ENCODE measurements at regions not wholly inside any gene's neighbourhood (a gene's known extent, or its start where the extent isn't known, plus 50 kb on each side); places are given as distances from the start of the nearest gene placed in this dataset.
"Not testable (repeated sequence)": the region's sequence is repeated elsewhere in the genome, so short reads cannot be mapped to it uniquely, and the experiment has no call there.

DNA sequence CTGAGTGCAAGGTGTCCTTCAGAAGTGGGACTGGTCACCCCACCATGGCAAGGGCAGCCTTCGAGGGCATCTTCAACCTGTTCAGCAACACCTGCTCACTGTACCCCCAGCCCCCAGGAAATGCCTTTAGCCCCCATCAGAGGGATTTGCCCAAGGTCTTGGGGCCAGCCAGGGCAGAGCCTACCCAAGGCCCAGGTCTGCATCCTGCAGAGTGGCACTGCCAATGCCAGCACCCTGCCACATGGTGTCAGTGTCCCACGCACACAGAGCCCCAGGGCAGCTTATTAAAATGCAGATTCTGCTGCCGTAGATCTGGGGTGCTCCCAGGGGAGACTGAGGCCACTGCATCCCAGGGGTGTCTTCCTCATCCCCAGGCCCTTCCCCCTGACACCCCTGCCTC lies 106.2 kb upstream of the KCTD7 start:
- H3K9me3 ChIP-seq: no peaks in the 10 kb centered on the region
- no peaks in the 10 kb centered on the region for H3K4me1 ChIP-seq
- TF ChIP-seq, protein P1, sequence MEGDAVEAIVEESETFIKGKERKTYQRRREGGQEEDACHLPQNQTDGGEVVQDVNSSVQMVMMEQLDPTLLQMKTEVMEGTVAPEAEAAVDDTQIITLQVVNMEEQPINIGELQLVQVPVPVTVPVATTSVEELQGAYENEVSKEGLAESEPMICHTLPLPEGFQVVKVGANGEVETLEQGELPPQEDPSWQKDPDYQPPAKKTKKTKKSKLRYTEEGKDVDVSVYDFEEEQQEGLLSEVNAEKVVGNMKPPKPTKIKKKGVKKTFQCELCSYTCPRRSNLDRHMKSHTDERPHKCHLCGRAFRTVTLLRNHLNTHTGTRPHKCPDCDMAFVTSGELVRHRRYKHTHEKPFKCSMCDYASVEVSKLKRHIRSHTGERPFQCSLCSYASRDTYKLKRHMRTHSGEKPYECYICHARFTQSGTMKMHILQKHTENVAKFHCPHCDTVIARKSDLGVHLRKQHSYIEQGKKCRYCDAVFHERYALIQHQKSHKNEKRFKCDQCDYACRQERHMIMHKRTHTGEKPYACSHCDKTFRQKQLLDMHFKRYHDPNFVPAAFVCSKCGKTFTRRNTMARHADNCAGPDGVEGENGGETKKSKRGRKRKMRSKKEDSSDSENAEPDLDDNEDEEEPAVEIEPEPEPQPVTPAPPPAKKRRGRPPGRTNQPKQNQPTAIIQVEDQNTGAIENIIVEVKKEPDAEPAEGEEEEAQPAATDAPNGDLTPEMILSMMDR (IDR thresholded peaks at IDR 0.05): peak in 2 of 6 experiments; percentile 11 to 13
- no peak for TF ChIP-seq POLR2A (IDR thresholded peaks at IDR 0.05)
- DNase-seq: no peak
- H3K27me3 ChIP-seq: no peaks in the 10 kb centered on the region
- H3K27ac ChIP-seq: no peak overlapping the region
- H3K4me3 ChIP-seq: no peak overlapping the region
- no peaks in the 10 kb centered on the region for H3K36me3 ChIP-seq

DNA sequence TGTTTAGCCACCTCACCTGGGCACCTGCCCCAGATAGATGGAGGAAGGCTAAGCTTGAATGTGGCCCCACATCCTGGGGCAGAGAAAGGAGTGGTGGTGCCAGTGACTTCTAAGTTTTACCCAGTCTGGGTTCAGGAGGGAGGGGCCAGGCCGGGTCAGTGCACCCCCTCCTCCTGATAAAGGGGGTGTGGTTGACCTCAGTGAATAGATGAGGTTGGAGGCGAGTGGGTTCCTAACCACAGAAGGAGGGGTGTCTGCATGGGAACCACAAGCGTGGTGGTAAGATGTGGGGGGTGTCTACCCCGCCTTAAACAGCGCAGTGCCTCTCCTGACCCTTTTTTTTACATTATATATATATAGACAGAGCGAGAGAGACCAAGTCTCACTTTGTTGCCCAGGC lies 105.3 kb upstream of the KCTD7 start:
- DNase-seq: no peak
- Histone ChIP-seq H3K36me3 (no peaks in the 10 kb centered on the region), H3K9me3 (no peaks in the 10 kb centered on the region), H3K4me1 (no peaks in the 10 kb centered on the region), H3K27ac (no peak overlapping the region), H3K4me3 (no peak overlapping the region), H3K27me3 (no peaks in the 10 kb centered on the region)
- no peak for TF ChIP-seq POLR2A (IDR thresholded peaks at IDR 0.05)
- TF ChIP-seq, protein P1 (IDR thresholded peaks at IDR 0.05): no peak

DNA sequence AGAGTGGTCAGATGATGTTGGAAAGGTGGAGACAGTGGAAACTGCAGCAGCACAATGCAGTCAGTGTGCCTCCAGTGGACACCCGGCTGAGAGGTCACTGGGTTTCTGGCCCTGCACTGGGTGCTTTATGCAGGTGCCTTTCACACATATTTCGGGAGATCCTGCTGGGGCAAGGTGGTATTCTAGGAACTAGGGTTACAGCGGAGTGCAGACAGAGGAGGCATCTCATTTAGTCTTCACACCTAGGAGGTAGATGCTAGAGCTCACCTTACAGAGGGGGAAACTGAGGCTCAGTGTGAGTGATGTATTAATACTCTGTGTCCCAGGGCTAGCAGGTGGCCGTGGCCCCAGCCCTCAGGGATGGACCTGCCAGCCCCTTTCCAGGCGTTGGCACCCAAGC lies 103.9 kb upstream of the KCTD7 start:
- no peak for DNase-seq
- H3K36me3 ChIP-seq: no peaks in the 10 kb centered on the region
- TF ChIP-seq POLR2A (IDR thresholded peaks at IDR 0.05): no peak
- TF ChIP-seq, protein P1 (IDR thresholded peaks at IDR 0.05): no peak
- no peak overlapping the region for H3K4me3 ChIP-seq
- H3K9me3 ChIP-seq: no peaks in the 10 kb centered on the region
- H3K4me1 ChIP-seq: no peaks in the 10 kb centered on the region
- H3K27ac ChIP-seq: no peak overlapping the region
- H3K27me3 ChIP-seq: no peaks in the 10 kb centered on the region

DNA sequence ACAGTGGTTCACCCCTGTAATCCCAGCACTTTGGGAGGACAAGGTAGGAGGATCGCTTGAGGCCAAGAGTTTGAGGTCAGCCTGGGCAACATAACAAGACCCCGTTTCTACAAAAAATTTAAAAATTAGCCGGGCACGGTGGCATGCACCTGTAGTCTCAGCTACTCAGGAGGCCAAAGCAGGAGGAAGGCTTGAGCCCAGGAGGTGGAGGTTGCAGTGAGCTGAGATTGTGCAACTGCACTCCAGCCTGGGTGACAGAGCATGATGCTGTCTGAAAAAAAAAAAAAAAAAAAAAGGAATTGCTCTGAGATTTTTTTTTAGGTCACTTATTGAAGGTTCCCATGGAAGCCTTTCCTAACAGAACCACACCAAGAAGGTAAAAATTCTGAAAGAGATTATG lies 101.9 kb upstream of the KCTD7 start:
- not testable (repeated sequence) for H3K4me3 ChIP-seq, H3K4me1 ChIP-seq, H3K27me3 ChIP-seq, DNase-seq, H3K9me3 ChIP-seq, H3K27ac ChIP-seq, H3K36me3 ChIP-seq

DNA sequence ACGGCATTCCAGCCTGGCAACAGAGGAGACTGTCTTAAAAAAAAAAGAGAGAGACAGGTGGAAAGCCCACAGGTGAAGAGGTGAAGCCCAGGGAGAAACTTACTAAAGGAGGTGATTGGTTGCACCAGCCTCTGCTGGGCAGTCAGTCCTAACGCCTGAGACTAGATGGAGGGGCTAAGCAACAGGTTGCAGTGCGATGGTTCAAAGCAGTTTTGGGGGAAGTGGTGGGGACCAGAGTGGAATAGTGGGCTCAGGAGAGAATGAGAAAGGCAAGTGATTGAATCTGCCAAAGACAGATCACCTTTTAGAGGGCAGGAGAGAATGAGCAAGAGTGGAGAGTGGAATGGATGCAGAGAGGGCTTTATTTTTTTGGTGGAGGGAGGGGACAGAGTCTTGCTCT lies 100.0 kb upstream of the KCTD7 start:
- Histone ChIP-seq H3K4me3 (no peak overlapping the region), H3K36me3 (no peaks in the 10 kb centered on the region), H3K27ac (no peak overlapping the region), H3K27me3 (no peaks in the 10 kb centered on the region), H3K9me3 (no peaks in the 10 kb centered on the region), H3K4me1 (no peaks in the 10 kb centered on the region)
- no peak for DNase-seq
- TF ChIP-seq, protein P1 (IDR thresholded peaks at IDR 0.05): no peak
- no peak for TF ChIP-seq POLR2A (IDR thresholded peaks at IDR 0.05)

DNA sequence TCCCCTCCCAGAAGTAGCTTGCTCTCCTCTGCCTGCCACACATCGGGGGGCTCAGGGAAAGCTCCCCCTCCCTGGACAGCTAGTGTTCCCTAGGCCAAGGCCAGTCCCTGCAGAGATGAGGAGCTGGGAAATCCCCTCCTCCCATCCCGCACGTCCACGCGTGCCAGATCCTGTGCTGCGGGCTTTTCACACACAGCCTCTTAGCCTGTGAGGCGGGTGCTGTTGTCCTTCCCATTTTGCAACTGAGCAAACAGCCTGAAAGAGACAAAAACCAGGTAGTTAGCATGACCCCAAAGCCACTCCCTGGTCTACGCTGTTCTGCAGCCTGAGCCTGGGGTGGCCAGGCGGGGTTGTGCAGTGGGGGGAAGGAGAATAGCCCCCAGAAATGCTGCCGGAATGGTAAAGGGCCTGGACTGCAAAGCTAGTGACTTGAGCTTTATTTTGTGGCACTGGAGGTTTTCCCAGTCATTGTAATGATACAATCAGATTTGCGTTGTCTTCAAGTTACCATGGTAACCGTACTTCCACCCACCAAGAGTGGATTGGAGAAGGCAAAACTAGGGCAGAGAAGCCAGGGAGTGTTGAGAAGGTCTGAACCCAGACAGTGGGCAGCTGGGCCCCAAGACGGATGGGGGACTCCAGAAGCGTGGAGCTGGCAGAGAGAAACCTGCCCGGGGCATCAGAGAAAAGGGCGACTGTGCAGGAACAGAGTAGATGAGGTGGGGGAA lies 98.6 kb upstream of the KCTD7 start:
- no peaks in the 10 kb centered on the region for H3K9me3 ChIP-seq
- no peak for TF ChIP-seq POLR2A (IDR thresholded peaks at IDR 0.05)
- TF ChIP-seq, protein P1 (IDR thresholded peaks at IDR 0.05): no peak
- H3K27me3 ChIP-seq: no peaks in the 10 kb centered on the region
- no peak overlapping the region for H3K27ac ChIP-seq
- no peaks in the 10 kb centered on the region for H3K4me1 ChIP-seq
- no peak for DNase-seq
- H3K36me3 ChIP-seq: no peaks in the 10 kb centered on the region
- H3K4me3 ChIP-seq: no peak overlapping the region

Measured in Peyer's patch (tissue), 4 donors.